NT2/D1 (cell line): ENCODE measurements at regions not wholly inside any gene's neighbourhood (a gene's known extent, or its start where the extent isn't known, plus 50 kb on each side); places are given as distances from the start of the nearest gene placed in this dataset.
"Not testable (repeated sequence)": the region's sequence is repeated elsewhere in the genome, so short reads cannot be mapped to it uniquely, and the experiment has no call there.

ENCODE experiments used
- YY1 ChIP-seq: IDR thresholded peaks from 2 replicates; pipeline ENCODE4 v1.6.1; 2011; ENCODE audit not compliant: insufficient read length, insufficient read depth
- ZNF274 ChIP-seq: IDR thresholded peaks from 2 replicates; pipeline ENCODE4 v1.6.1; 2011; ENCODE audit warnings: mild to moderate bottlenecking, low read depth, low read length

DNA sequence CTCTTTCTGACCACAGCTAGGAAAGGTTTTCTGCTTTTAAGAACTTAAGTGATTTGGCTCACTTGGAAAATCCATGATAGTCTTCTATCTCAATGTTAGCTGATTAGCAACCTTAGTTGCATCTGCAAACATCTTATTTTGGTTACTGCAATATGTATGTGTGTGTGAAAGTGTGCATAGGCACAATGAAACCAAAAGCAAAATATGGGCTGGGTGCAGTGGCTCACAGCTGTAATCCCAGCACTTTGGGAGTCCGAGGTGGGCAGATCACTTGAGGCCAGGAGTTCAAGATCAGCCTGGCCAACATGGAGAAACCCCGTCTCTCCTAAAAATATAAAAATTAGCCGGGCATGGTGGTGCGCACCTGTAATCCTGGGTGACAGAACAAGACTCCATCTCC lies 246.9 kb upstream of the NCAM1 start:
- TF ChIP-seq YY1, ZNF274: not testable (repeated sequence)
